ENCODE measurements at regions not wholly inside any gene's neighbourhood (a gene's known extent, or its start where the extent isn't known, plus 50 kb on each side); places are given as distances from the start of the nearest gene placed in this dataset.

GRCh38 chr2:163373496-163373895 lies 362.3 kb downstream of the FIGN start:
- H3K4me2 ChIP-seq (ENCODE audit: low read depth, low read length, poor library complexity, severe bottlenecking) = no peak overlapping the region
- TF ChIP-seq EZH2phosphoT487 (IDR thresholded peaks at IDR 0.05; ENCODE audit: borderline replicate concordance) (no peak), CTCF (conservative IDR thresholded peaks at IDR 0.05; ENCODE audit: low read length) (no peak)
- H3K9ac ChIP-seq (ENCODE audit: low read depth, low read length, poor library complexity, severe bottlenecking) = no peak overlapping the region
- no peaks in the 10 kb centered on the region for H3F3A ChIP-seq (ENCODE audit: low read depth)
- no peaks in the 10 kb centered on the region; the same call in 1 of the 2 replicates for H3K9me2 ChIP-seq (replicated peaks; ENCODE audit: low read depth, low read length)
- no peak overlapping the region for H2AFZ ChIP-seq (ENCODE audit: low read length)
- H3K27me3 ChIP-seq (ENCODE audit: insufficient read depth, low read length, poor library complexity, severe bottlenecking) = no peaks in the 10 kb centered on the region
- H3K9me3 ChIP-seq (ENCODE audit: insufficient read depth, low read depth, low read length) = no peaks in the 10 kb centered on the region
- H3K79me2 ChIP-seq (ENCODE audit: insufficient read depth, low read length) = no peaks in the 10 kb centered on the region
- H3K4me1 ChIP-seq (ENCODE audit: insufficient read depth, low read length, poor library complexity, severe bottlenecking) = no peaks in the 10 kb centered on the region
- no peaks in the 10 kb centered on the region for H3K36me3 ChIP-seq (ENCODE audit: insufficient read depth, low read length)
- no peak overlapping the region for H3K4me3 ChIP-seq (ENCODE audit: low read length, poor library complexity, severe bottlenecking)
- H4K20me1 ChIP-seq (ENCODE audit: insufficient read depth, low read length, poor library complexity, severe bottlenecking) = no peaks in the 10 kb centered on the region

- Histone ChIP-seq H4K20me1 (ENCODE audit: insufficient read depth, low read length, poor library complexity, severe bottlenecking) (no peaks in the 10 kb centered on the region), H3K9me3 (ENCODE audit: insufficient read depth, low read depth, low read length) (no peaks in the 10 kb centered on the region), H3K79me2 (ENCODE audit: insufficient read depth, low read length) (no peaks in the 10 kb centered on the region), H3K4me3 (ENCODE audit: low read length, poor library complexity, severe bottlenecking) (no peak overlapping the region), H3K27me3 (ENCODE audit: insufficient read depth, low read length, poor library complexity, severe bottlenecking) (no peaks in the 10 kb centered on the region), H3K4me1 (ENCODE audit: insufficient read depth, low read length, poor library complexity, severe bottlenecking) (no peaks in the 10 kb centered on the region), H3K9me2 (replicated peaks; ENCODE audit: low read depth, low read length) (no peaks in the 10 kb centered on the region; the same call in 1 of the 2 replicates), H3K4me2 (ENCODE audit: low read depth, low read length, poor library complexity, severe bottlenecking) (no peak overlapping the region), H3F3A (ENCODE audit: low read depth) (no peaks in the 10 kb centered on the region), H3K36me3 (ENCODE audit: insufficient read depth, low read length) (no peaks in the 10 kb centered on the region), H2AFZ (ENCODE audit: low read length) (no peak overlapping the region), H3K9ac (ENCODE audit: low read depth, low read length, poor library complexity, severe bottlenecking) (no peak overlapping the region)
- no peak for TF ChIP-seq CTCF (conservative IDR thresholded peaks at IDR 0.05; ENCODE audit: low read length)
- no peak for TF ChIP-seq EZH2phosphoT487 (IDR thresholded peaks at IDR 0.05; ENCODE audit: borderline replicate concordance)
These were observed 365.5 kb downstream of the FIGN start for GRCh38 chr2:163370169-163370886.

GRCh38 chr2:163369111-163369510 lies 366.7 kb downstream of the FIGN start:
- Histone ChIP-seq H3K36me3 (ENCODE audit: insufficient read depth, low read length) (no peaks in the 10 kb centered on the region), H3K9me2 (replicated peaks; ENCODE audit: low read depth, low read length) (no peaks in the 10 kb centered on the region; the same call in 1 of the 2 replicates), H2AFZ (ENCODE audit: low read length) (no peak overlapping the region), H3K9ac (ENCODE audit: low read depth, low read length, poor library complexity, severe bottlenecking) (no peak overlapping the region), H3K27me3 (ENCODE audit: insufficient read depth, low read length, poor library complexity, severe bottlenecking) (no peaks in the 10 kb centered on the region), H3K4me1 (ENCODE audit: insufficient read depth, low read length, poor library complexity, severe bottlenecking) (no peaks in the 10 kb centered on the region), H3F3A (ENCODE audit: low read depth) (no peaks in the 10 kb centered on the region), H3K79me2 (ENCODE audit: insufficient read depth, low read length) (no peaks in the 10 kb centered on the region), H3K4me3 (ENCODE audit: low read length, poor library complexity, severe bottlenecking) (no peak overlapping the region), H3K9me3 (ENCODE audit: insufficient read depth, low read depth, low read length) (no peaks in the 10 kb centered on the region), H4K20me1 (ENCODE audit: insufficient read depth, low read length, poor library complexity, severe bottlenecking) (no peaks in the 10 kb centered on the region), H3K4me2 (ENCODE audit: low read depth, low read length, poor library complexity, severe bottlenecking) (no peak overlapping the region)
- no peak for TF ChIP-seq CTCF (conservative IDR thresholded peaks at IDR 0.05; ENCODE audit: low read length)
- no peak for TF ChIP-seq EZH2phosphoT487 (IDR thresholded peaks at IDR 0.05; ENCODE audit: borderline replicate concordance)
